ENCODE measurements at regions not wholly inside any gene's neighbourhood (a gene's known extent, or its start where the extent isn't known, plus 50 kb on each side); places are given as distances from the start of the nearest gene placed in this dataset.

GRCh38 chr1:215031392-215031791 lies 51.1 kb upstream of the KCNK2 start:
- no peak overlapping the region for H4K8ac ChIP-seq (ENCODE audit: low read depth, low read length)
- no peaks in the 10 kb centered on the region for H3K27me3 ChIP-seq (ENCODE audit: control insufficient read depth in 3 of 3, insufficient read depth in 3 of 3, low read depth in 1 of 3, low read length in 3 of 3)
- H2AK5ac ChIP-seq (ENCODE audit: low read depth, low read length), result no peak overlapping the region
- no peak overlapping the region for H3K18ac ChIP-seq (ENCODE audit: low read length)
- no peak overlapping the region for H3K9ac ChIP-seq (ENCODE audit: low read depth, low read length, poor library complexity)
- no peak overlapping the region for H2BK5ac ChIP-seq (ENCODE audit: low read length)
- H3K27ac ChIP-seq (replicated peaks; ENCODE audit: low read length), result no peak overlapping the region
- H3K79me1 ChIP-seq (ENCODE audit: low read depth, low read length), result no peaks in the 10 kb centered on the region
- no peak for DNase-seq (ENCODE audit: low spot score)
- H2BK15ac ChIP-seq (ENCODE audit: low read length), result no peak overlapping the region
- no peak overlapping the region for H2AFZ ChIP-seq (ENCODE audit: low read length)
- no peak overlapping the region for H2BK12ac ChIP-seq (ENCODE audit: low read length)
- no peak overlapping the region for H2BK120ac ChIP-seq (ENCODE audit: low read depth, low read length)
- no peak overlapping the region for H3K23ac ChIP-seq (ENCODE audit: low read depth, low read length, poor library complexity)
- no peaks in the 10 kb centered on the region for H3K4me1 ChIP-seq (ENCODE audit: control insufficient read depth in 2 of 2, insufficient read depth in 1 of 2, low read depth in 1 of 2, low read length in 2 of 2)
- no peak overlapping the region for H3K4me2 ChIP-seq (ENCODE audit: insufficient read depth, low read length, poor library complexity, severe bottlenecking)
- H3K36me3 ChIP-seq (replicated peaks in 1 of 2; ENCODE audit: control insufficient read depth in 2 of 2, insufficient read depth in 2 of 2, low read length in 2 of 2), result no peaks in the 10 kb centered on the region
- H3K4me3 ChIP-seq (ENCODE audit: low read length in 2 of 2), result no peak overlapping the region
- H3K14ac ChIP-seq (ENCODE audit: low read length), result no peak overlapping the region
- no peak overlapping the region for H4K91ac ChIP-seq (ENCODE audit: low read depth, low read length, poor library complexity)
- no peaks in the 10 kb centered on the region for H3K9me3 ChIP-seq (replicated peaks in 1 of 2; ENCODE audit: control insufficient read depth in 2 of 2, insufficient read depth in 1 of 2, low read depth in 1 of 2, low read length in 2 of 2)
- H3K4ac ChIP-seq (ENCODE audit: low read length), result no peak overlapping the region

All from neuronal stem cell (in vitro differentiated cells).